ENCODE measurements at regions not wholly inside any gene's neighbourhood (a gene's known extent, or its start where the extent isn't known, plus 50 kb on each side); places are given as distances from the start of the nearest gene placed in this dataset.
"Not testable (repeated sequence)": the region's sequence is repeated elsewhere in the genome, so short reads cannot be mapped to it uniquely, and the experiment has no call there.

GRCh38 chr10:121351540-121351939 is 246.7 kb downstream of the FGFR2 start:
- no peak for DNase-seq

- DNase-seq = no peak
Measured at GRCh38 chr10:121352231-121352855, 245.9 kb downstream of the FGFR2 start.

- no peak for DNase-seq
Measured at GRCh38 chr10:121355161-121355560, 243.1 kb downstream of the FGFR2 start.

GRCh38 chr10:121356183-121356582 is 242.1 kb downstream of the FGFR2 start:
- DNase-seq = no peak

- no peak for DNase-seq
Measured at GRCh38 chr10:121357401-121357800, 240.8 kb downstream of the FGFR2 start.

GRCh38 chr10:121362026-121362425 is 236.2 kb downstream of the FGFR2 start:
- no peak for DNase-seq

- DNase-seq = no peak
Measured at GRCh38 chr10:121365566-121365965, 232.7 kb downstream of the FGFR2 start.

GRCh38 chr10:121368347-121369025 is 229.8 kb downstream of the FGFR2 start:
- no peak for DNase-seq

- DNase-seq = no peak
Measured at GRCh38 chr10:121369616-121370015, 228.6 kb downstream of the FGFR2 start.

GRCh38 chr10:121371836-121372235 is 226.4 kb downstream of the FGFR2 start:
- DNase-seq = no peak

- no peak for DNase-seq
Measured at GRCh38 chr10:121373411-121373810, 224.8 kb downstream of the FGFR2 start.

- DNase-seq = no peak
Measured at GRCh38 chr10:121374121-121374520, 224.1 kb downstream of the FGFR2 start.

GRCh38 chr10:121375172-121375571 is 223.1 kb downstream of the FGFR2 start:
- no peak for DNase-seq

- DNase-seq = no peak
Measured at GRCh38 chr10:121378251-121378801, 219.9 kb downstream of the FGFR2 start.

GRCh38 chr10:121379013-121379412 is 219.2 kb downstream of the FGFR2 start:
- DNase-seq = no peak

- DNase-seq = no peak
Measured at GRCh38 chr10:121380211-121380610, 218.0 kb downstream of the FGFR2 start.

GRCh38 chr10:121382029-121382520 is 216.2 kb downstream of the FGFR2 start:
- DNase-seq = not testable (repeated sequence)

- DNase-seq = no peak
Measured at GRCh38 chr10:121385136-121385535, 213.1 kb downstream of the FGFR2 start.

- no peak for DNase-seq
Measured at GRCh38 chr10:121392657-121393056, 205.6 kb downstream of the FGFR2 start.

GRCh38 chr10:121393522-121393921 is 204.7 kb downstream of the FGFR2 start:
- DNase-seq = no peak

GRCh38 chr10:121400507-121400906 is 197.7 kb downstream of the FGFR2 start:
- DNase-seq = not testable (repeated sequence)

- no peak for DNase-seq
Measured at GRCh38 chr10:121403527-121403926, 194.7 kb downstream of the FGFR2 start.

- no peak for DNase-seq
Measured at GRCh38 chr10:121404611-121405010, 193.6 kb downstream of the FGFR2 start.

GRCh38 chr10:121405096-121405495 is 193.1 kb downstream of the FGFR2 start:
- DNase-seq = no peak

Measured in NCI-H526 treated with DMSO at 0.1 percent for 48 hours (cell line).